WTC11 (cell line): ENCODE measurements at regions not wholly inside any gene's neighbourhood (a gene's known extent, or its start where the extent isn't known, plus 50 kb on each side); places are given as distances from the start of the nearest gene placed in this dataset.

ENCODE experiments used
- ATAC-seq: fragments of 200-7000 bp; cut with Tn5 transposase; 2 replicates; pipeline ENCODE4 v1.10.0; 2021; ENCODE audit warnings: mild to moderate bottlenecking, moderate library complexity
- CTCF ChIA-PET: fragments of 300-600 bp; sonication (Branson Sonifier 250); formaldehyde crosslinking; loops from one replicate; lab custom pipeline; 2021; ENCODE audit warnings: antibody characterized with exemption; lab: Charles Lee
- POLR2A ChIA-PET: fragments of 350-600 bp; sonication (Branson Sonifier 250); formaldehyde crosslinking; loops from one replicate; lab custom pipeline; 2021; ENCODE audit warnings: antibody characterized with exemption; lab: Charles Lee
- DNase-seq: peaks from one replicate; pipeline ENCODE4 v3.0.0; 2021; ENCODE audit warnings: low spot score
- H3K27ac Mint-ChIP-seq: 2 replicates; pipeline ENCODE4 v1.8.0; 2021; ENCODE audit warnings: mixed read lengths
- H3K27me3 Mint-ChIP-seq: 2 replicates; pipeline ENCODE4 v1.8.0; 2021; ENCODE audit warnings: low read depth, mild to moderate bottlenecking, moderate library complexity, mixed read lengths
- H3K36me3 Mint-ChIP-seq: 2 replicates; pipeline ENCODE4 v1.8.0; 2021; ENCODE audit warnings: mixed read lengths
- H3K4me1 Mint-ChIP-seq: 2 replicates; pipeline ENCODE4 v1.8.0; 2022; ENCODE audit warnings: mixed read lengths
- H3K4me3 Mint-ChIP-seq: 2 replicates; pipeline ENCODE4 v1.8.0; 2021; ENCODE audit warnings: mild to moderate bottlenecking, moderate library complexity, mixed read lengths
- H3K9me3 Mint-ChIP-seq: 2 replicates; pipeline ENCODE4 v1.8.0; 2021; ENCODE audit warnings: mixed read lengths
- ESRRA ChIP-seq: sonication (generic); formaldehyde crosslinking; IDR thresholded peaks from 2 replicates; pipeline ENCODE4 v1.8.1; 2022; ENCODE audit warnings: mild to moderate bottlenecking, missing genetic modification reagents, borderline replicate concordance
- ETV6 ChIP-seq: sonication (generic); formaldehyde crosslinking; IDR thresholded peaks from 2 replicates; pipeline ENCODE4 v1.8.1; 2022; ENCODE audit warnings: mild to moderate bottlenecking, missing genetic modification reagents
- FOXP1 ChIP-seq: sonication (generic); formaldehyde crosslinking; IDR thresholded peaks from 2 replicates; pipeline ENCODE4 v1.8.0; 2022; ENCODE audit warnings: missing genetic modification reagents, mild to moderate bottlenecking, moderate library complexity, borderline replicate concordance
- GABPB1 ChIP-seq: sonication (generic); formaldehyde crosslinking; IDR thresholded peaks from 2 replicates; pipeline ENCODE4 v1.8.1; 2023; ENCODE audit warnings: mild to moderate bottlenecking, missing genetic modification reagents
- KAT7 ChIP-seq: sonication (generic); formaldehyde crosslinking; IDR thresholded peaks from 2 replicates; pipeline ENCODE4 v1.8.1; 2023; ENCODE audit warnings: missing genetic modification reagents, mild to moderate bottlenecking, borderline replicate concordance
- NFATC4 ChIP-seq: fragments of 250-450 bp; sonication (Bioruptor Pico); IDR thresholded peaks from 2 replicates; pipeline ENCODE4 v1.9.0; 2021; ENCODE audit warnings: mild to moderate bottlenecking
- RORB ChIP-seq: fragments of 250-450 bp; sonication (Bioruptor Pico); IDR thresholded peaks from 2 replicates; pipeline ENCODE4 v1.9.0; 2021; ENCODE audit warnings: mild to moderate bottlenecking
- SMAD3 ChIP-seq: sonication (generic); formaldehyde crosslinking; IDR thresholded peaks from 2 replicates; pipeline ENCODE4 v1.8.0; 2022; ENCODE audit warnings: missing genetic modification reagents, mild to moderate bottlenecking, borderline replicate concordance
- TEAD1 ChIP-seq: sonication (generic); formaldehyde crosslinking; IDR thresholded peaks from 2 replicates; pipeline ENCODE4 v1.8.0; 2022; ENCODE audit warnings: mild to moderate bottlenecking, missing genetic modification reagents
- TEAD4 ChIP-seq: sonication (generic); formaldehyde crosslinking; IDR thresholded peaks from 2 replicates; pipeline ENCODE4 v1.8.0; 2022; ENCODE audit warnings: mild to moderate bottlenecking, missing genetic modification reagents
- ZBTB21 ChIP-seq: sonication (generic); formaldehyde crosslinking; IDR thresholded peaks from 2 replicates; pipeline ENCODE4 v1.8.1; 2023; ENCODE audit warnings: mild to moderate bottlenecking, missing genetic modification reagents, borderline replicate concordance
- ZNF317 ChIP-seq: sonication (generic); formaldehyde crosslinking; IDR thresholded peaks from 2 replicates; pipeline ENCODE4 v1.8.1; 2023; ENCODE audit warnings: low read depth, mild to moderate bottlenecking, moderate library complexity, missing genetic modification reagents, borderline replicate concordance
- ZNF416 ChIP-seq: fragments of 250-450 bp; sonication (Bioruptor Pico); IDR thresholded peaks from 2 replicates; pipeline ENCODE4 v1.9.0; 2021; ENCODE audit warnings: mild to moderate bottlenecking, inconsistent platforms
- TF ChIP-seq, protein P1 (sequence below): fragments of 250-450 bp; sonication (Bioruptor Pico); IDR thresholded peaks from 2 replicates; pipeline ENCODE4 v1.9.0; 2021; ENCODE audit warnings: mild to moderate bottlenecking, borderline replicate concordance
- TF ChIP-seq, protein P2 (sequence below): sonication (generic); formaldehyde crosslinking; IDR thresholded peaks from 2 replicates; pipeline ENCODE4 v1.8.1; 2023; ENCODE audit warnings: mild to moderate bottlenecking, missing genetic modification reagents, moderate library complexity
- TF ChIP-seq, protein P3 (sequence below): sonication (generic); formaldehyde crosslinking; IDR thresholded peaks from 2 replicates; pipeline ENCODE4 v1.8.1; 2022; ENCODE audit warnings: mild to moderate bottlenecking, missing genetic modification reagents, moderate library complexity, borderline replicate concordance
- TF ChIP-seq, protein P4 (sequence below): sonication (generic); formaldehyde crosslinking; IDR thresholded peaks from 2 replicates; pipeline ENCODE4 v1.8.1; 2022; ENCODE audit warnings: missing genetic modification reagents, borderline replicate concordance
- TF ChIP-seq, protein P5 (sequence below): sonication (generic); formaldehyde crosslinking; conservative IDR thresholded peaks from 2 replicates; pipeline ENCODE4 v1.8.1; 2022; ENCODE audit warnings: mild to moderate bottlenecking, missing genetic modification reagents
- TF ChIP-seq, protein P6 (sequence below): sonication (generic); formaldehyde crosslinking; IDR thresholded peaks from 2 replicates; pipeline ENCODE4 v1.8.1; 2023; ENCODE audit warnings: mild to moderate bottlenecking, missing genetic modification reagents
- TF ChIP-seq, protein P7 (sequence below): sonication (generic); formaldehyde crosslinking; IDR thresholded peaks from 2 replicates; pipeline ENCODE4 v1.8.0; 2023; ENCODE audit warnings: missing genetic modification reagents

DNA sequence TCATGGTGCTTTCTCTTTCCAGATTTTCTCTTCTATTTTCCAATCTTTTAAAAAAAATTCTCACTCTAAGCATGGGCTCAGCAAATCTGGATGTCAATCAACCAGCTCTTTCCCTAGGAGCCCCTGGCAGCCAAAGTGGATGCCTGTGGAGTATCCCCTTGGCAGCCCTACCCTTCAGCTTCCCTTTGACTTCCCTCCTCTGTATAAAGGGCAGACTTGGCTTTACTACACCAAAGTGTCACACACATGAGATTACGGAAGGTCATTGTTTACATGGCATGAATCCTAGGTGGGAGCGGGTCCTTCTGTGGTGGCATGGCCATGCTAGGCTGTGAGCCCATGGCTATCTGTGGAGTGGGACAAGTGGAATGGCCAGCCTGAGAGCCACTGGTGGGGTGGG is 379.9 kb downstream of the GABRB3 start (continued):
- TF ChIP-seq, protein P1, sequence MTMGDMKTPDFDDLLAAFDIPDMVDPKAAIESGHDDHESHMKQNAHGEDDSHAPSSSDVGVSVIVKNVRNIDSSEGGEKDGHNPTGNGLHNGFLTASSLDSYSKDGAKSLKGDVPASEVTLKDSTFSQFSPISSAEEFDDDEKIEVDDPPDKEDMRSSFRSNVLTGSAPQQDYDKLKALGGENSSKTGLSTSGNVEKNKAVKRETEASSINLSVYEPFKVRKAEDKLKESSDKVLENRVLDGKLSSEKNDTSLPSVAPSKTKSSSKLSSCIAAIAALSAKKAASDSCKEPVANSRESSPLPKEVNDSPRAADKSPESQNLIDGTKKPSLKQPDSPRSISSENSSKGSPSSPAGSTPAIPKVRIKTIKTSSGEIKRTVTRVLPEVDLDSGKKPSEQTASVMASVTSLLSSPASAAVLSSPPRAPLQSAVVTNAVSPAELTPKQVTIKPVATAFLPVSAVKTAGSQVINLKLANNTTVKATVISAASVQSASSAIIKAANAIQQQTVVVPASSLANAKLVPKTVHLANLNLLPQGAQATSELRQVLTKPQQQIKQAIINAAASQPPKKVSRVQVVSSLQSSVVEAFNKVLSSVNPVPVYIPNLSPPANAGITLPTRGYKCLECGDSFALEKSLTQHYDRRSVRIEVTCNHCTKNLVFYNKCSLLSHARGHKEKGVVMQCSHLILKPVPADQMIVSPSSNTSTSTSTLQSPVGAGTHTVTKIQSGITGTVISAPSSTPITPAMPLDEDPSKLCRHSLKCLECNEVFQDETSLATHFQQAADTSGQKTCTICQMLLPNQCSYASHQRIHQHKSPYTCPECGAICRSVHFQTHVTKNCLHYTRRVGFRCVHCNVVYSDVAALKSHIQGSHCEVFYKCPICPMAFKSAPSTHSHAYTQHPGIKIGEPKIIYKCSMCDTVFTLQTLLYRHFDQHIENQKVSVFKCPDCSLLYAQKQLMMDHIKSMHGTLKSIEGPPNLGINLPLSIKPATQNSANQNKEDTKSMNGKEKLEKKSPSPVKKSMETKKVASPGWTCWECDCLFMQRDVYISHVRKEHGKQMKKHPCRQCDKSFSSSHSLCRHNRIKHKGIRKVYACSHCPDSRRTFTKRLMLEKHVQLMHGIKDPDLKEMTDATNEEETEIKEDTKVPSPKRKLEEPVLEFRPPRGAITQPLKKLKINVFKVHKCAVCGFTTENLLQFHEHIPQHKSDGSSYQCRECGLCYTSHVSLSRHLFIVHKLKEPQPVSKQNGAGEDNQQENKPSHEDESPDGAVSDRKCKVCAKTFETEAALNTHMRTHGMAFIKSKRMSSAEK (CRISPR knock-in tag) = no peak
- TF ChIP-seq, protein P2, sequence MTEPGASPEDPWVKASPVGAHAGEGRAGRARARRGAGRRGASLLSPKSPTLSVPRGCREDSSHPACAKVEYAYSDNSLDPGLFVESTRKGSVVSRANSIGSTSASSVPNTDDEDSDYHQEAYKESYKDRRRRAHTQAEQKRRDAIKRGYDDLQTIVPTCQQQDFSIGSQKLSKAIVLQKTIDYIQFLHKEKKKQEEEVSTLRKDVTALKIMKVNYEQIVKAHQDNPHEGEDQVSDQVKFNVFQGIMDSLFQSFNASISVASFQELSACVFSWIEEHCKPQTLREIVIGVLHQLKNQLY (CRISPR knock-in tag) = no peak
- no peak for TF ChIP-seq ESRRA
- TF ChIP-seq ETV6 (CRISPR knock-in tag) = no peak
- TF ChIP-seq ZNF317 (CRISPR knock-in tag) = no peak
- TF ChIP-seq, protein P3, sequence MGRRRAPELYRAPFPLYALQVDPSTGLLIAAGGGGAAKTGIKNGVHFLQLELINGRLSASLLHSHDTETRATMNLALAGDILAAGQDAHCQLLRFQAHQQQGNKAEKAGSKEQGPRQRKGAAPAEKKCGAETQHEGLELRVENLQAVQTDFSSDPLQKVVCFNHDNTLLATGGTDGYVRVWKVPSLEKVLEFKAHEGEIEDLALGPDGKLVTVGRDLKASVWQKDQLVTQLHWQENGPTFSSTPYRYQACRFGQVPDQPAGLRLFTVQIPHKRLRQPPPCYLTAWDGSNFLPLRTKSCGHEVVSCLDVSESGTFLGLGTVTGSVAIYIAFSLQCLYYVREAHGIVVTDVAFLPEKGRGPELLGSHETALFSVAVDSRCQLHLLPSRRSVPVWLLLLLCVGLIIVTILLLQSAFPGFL (CRISPR knock-in tag) = no peak
- TF ChIP-seq ZBTB21 = no peak

DNA sequence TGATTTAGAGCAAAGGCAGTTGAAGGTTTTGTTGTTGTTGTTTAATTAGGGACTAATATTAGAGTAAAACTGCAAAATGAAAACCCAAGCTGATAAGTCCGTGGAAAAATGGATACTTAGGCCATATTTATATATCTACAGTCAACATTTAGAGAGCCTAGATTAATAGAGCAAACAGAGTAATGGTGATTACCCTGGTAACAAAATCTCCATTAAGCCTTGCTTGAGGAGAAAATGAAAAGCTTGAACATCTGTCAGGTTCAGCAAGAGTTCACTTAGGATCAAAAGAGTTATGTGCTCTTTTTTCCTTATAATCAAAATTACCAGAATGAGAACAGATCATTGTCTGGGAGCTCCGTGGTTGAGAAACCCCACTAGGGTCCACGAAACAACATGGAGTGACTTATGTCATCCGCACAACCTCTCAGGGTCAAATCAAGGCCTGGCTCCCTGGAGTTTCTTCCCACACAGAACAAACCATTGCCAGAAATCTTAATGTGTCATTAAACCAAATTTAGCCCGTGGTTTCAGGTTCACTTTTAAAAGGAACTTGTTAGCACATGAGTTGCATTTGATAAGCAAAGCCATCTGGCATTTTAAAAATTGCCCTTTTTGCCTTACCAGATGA is 381.2 kb downstream of the GABRB3 start:
- Mint-ChIP-seq H3K27me3 (no peaks in the 10 kb centered on the region), H3K36me3 (no peaks in the 10 kb centered on the region), H3K4me3 (no peak overlapping the region), H3K27ac (no peak overlapping the region), H3K9me3 (no peaks in the 10 kb centered on the region), H3K4me1 (peaks cover 15% of the 10 kb centered on the region)
- TF ChIP-seq, protein P4, sequence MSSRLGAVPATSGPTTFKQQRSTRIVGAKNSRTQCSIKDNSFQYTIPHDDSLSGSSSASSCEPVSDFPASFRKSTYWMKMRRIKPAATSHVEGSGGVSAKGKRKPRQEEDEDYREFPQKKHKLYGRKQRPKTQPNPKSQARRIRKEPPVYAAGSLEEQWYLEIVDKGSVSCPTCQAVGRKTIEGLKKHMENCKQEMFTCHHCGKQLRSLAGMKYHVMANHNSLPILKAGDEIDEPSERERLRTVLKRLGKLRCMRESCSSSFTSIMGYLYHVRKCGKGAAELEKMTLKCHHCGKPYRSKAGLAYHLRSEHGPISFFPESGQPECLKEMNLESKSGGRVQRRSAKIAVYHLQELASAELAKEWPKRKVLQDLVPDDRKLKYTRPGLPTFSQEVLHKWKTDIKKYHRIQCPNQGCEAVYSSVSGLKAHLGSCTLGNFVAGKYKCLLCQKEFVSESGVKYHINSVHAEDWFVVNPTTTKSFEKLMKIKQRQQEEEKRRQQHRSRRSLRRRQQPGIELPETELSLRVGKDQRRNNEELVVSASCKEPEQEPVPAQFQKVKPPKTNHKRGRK = no peak
- DNase-seq (no peak), ATAC-seq (no peak)
- CTCF ChIA-PET = no interaction called here
- POLR2A ChIA-PET = no interaction called here

DNA sequence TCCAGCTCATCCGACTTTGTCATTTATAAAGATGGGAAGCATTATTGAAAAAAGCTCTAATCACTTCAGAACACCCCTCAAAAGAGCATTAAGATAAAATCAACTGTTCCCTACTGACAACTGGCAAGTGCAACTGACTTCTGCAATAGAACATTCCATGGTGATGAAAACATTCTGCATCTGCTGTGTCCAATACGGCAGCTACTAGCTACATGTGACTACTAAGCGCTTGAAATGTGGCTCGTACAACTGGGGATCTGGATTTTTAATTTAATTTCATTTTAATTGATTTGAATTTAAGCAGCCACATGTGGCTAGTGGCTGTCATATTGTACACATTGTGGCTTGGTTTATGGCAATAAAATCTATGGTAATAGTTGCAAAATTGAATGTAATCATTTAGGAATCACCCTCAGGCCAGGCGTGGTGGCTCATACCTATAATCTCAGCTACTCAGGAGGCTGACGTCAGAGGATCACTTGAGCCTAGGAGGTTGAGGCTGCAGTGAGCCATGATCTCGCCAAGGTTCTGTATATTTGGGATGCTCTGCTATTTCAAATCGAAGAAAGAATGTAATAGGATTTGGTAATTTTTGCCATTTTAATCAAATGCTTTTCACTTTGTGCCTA is 390.3 kb downstream of the GABRB3 start:
- Mint-ChIP-seq H3K27me3 (no peaks in the 10 kb centered on the region; the same call in 1 of the 2 replicates), H3K36me3 (no peaks in the 10 kb centered on the region), H3K4me3 (no peak overlapping the region), H3K9me3 (peaks cover 18% of the 10 kb centered on the region), H3K4me1 (0 out of 2 replicates have a peak, but pooled peaks cover 2% of the 10 kb centered on the region), H3K27ac (no peak overlapping the region)
- no peak for ATAC-seq
- CTCF ChIA-PET = interaction anchor here (1.4 kb wide), 1 partner anchor 482 kb away, joined by 3 read pairs; no protein-coding TSS in a partner anchor
- POLR2A ChIA-PET = no interaction called here
- no peak for DNase-seq
- no peak for TF ChIP-seq NFATC4
- TF ChIP-seq, protein P4 = no peak
- TF ChIP-seq GABPB1 = no peak
- no peak for TF ChIP-seq FOXP1 (CRISPR knock-in tag)
- TF ChIP-seq, protein P5, sequence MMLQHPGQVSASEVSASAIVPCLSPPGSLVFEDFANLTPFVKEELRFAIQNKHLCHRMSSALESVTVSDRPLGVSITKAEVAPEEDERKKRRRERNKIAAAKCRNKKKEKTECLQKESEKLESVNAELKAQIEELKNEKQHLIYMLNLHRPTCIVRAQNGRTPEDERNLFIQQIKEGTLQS = no peak
- TF ChIP-seq, protein P6, sequence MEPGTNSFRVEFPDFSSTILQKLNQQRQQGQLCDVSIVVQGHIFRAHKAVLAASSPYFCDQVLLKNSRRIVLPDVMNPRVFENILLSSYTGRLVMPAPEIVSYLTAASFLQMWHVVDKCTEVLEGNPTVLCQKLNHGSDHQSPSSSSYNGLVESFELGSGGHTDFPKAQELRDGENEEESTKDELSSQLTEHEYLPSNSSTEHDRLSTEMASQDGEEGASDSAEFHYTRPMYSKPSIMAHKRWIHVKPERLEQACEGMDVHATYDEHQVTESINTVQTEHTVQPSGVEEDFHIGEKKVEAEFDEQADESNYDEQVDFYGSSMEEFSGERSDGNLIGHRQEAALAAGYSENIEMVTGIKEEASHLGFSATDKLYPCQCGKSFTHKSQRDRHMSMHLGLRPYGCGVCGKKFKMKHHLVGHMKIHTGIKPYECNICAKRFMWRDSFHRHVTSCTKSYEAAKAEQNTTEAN = no peak
- no peak for TF ChIP-seq SMAD3 (CRISPR knock-in tag)
- no peak for TF ChIP-seq KAT7 (CRISPR knock-in tag)
- TF ChIP-seq RORB (CRISPR knock-in tag) = no peak
- TF ChIP-seq ZNF416 = no peak
- no peak for TF ChIP-seq TEAD1 (CRISPR knock-in tag)
- TF ChIP-seq, protein P7, sequence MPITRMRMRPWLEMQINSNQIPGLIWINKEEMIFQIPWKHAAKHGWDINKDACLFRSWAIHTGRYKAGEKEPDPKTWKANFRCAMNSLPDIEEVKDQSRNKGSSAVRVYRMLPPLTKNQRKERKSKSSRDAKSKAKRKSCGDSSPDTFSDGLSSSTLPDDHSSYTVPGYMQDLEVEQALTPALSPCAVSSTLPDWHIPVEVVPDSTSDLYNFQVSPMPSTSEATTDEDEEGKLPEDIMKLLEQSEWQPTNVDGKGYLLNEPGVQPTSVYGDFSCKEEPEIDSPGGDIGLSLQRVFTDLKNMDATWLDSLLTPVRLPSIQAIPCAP (CRISPR knock-in tag) = no peak
- TF ChIP-seq TEAD4 (CRISPR knock-in tag) = no peak
